ENCODE measurements at regions not wholly inside any gene's neighbourhood (a gene's known extent, or its start where the extent isn't known, plus 50 kb on each side); places are given as distances from the start of the nearest gene placed in this dataset.

GRCh38 chr10:121049489-121049888 lies 198.3 kb downstream of the WDR11 start:
- intact Hi-C loops (cut with micrococcal nuclease) = no loop called here
- no peaks in the 10 kb centered on the region for H4K20me1 ChIP-seq (ENCODE audit: control insufficient read depth, insufficient read depth, low read length, poor library complexity, severe bottlenecking)
- no peak overlapping the region for H3K4me3 ChIP-seq (ENCODE audit: control extremely low read depth in 1 of 5, extremely low read depth in 1 of 5, insufficient read depth in 1 of 5, low read depth in 2 of 5, low read length in 4 of 5)
- H2AFZ ChIP-seq (ENCODE audit: insufficient read depth, low read depth, low read length, poor library complexity, severe bottlenecking) = no peak overlapping the region
- no peak for TF ChIP-seq CTCF (IDR thresholded peaks at IDR 0.05)
- TF ChIP-seq EZH2 (IDR thresholded peaks at IDR 0.05; ENCODE audit: borderline replicate concordance, insufficient read depth, low read depth, low read length, poor library complexity, severe bottlenecking) = no peak
- DNase-seq (no peak), ATAC-seq (ENCODE audit: low read depth) (no peak)
- Mint-ChIP-seq H3K4me1 (no peaks in the 10 kb centered on the region), H3K27ac (no peak overlapping the region), H3K9me3 (ENCODE audit: insufficient read depth) (no peaks in the 10 kb centered on the region), H3K27me3 (no peaks in the 10 kb centered on the region), H3K4me3 (no peak overlapping the region)
- no peak overlapping the region for H3K27ac ChIP-seq (ENCODE audit: low read length in 2 of 2)
- no CpG with 5 or more reads among the region's 2 CpGs for WGBS (ENCODE audit: insufficient coverage)
- H3K9ac ChIP-seq (ENCODE audit: low read length) = no peak overlapping the region
- no peaks in the 10 kb centered on the region for H3K27me3 ChIP-seq (replicated peaks in 1 of 4; ENCODE audit: control extremely low read depth in 1 of 4, control insufficient read depth in 3 of 4, insufficient read depth in 4 of 4, low read length in 3 of 4)
- no peaks in the 10 kb centered on the region for H3K36me3 ChIP-seq (replicated peaks in 1 of 2; ENCODE audit: control extremely low read depth in 1 of 2, control insufficient read depth in 1 of 2, extremely low read depth in 1 of 2, insufficient read depth in 2 of 2, low read length in 1 of 2)
- H3K9me3 ChIP-seq (ENCODE audit: control extremely low read depth in 1 of 3, control insufficient read depth in 2 of 3, insufficient read depth in 1 of 3, low read length in 2 of 3) = peaks cover 0 to 4% (median 0%) of the 10 kb centered on the region in 3 donors
- no peaks in the 10 kb centered on the region for H3K4me1 ChIP-seq (ENCODE audit: control insufficient read depth in 2 of 2, insufficient read depth in 2 of 2, low read length in 2 of 2)
- ChIA-PET POLR2A (no interaction called here), CTCF (no interaction called here)
- no peak overlapping the region for H3K4me2 ChIP-seq (replicated peaks; ENCODE audit: low read depth, low read length, poor library complexity, severe bottlenecking)
- no peaks in the 10 kb centered on the region for H3K79me2 ChIP-seq (ENCODE audit: control insufficient read depth, insufficient read depth, low read length)

GRCh38 chr10:121049923-121050322 lies 198.8 kb downstream of the WDR11 start:
- H3K27ac ChIP-seq (ENCODE audit: low read length in 2 of 2) = no peak overlapping the region
- TF ChIP-seq CTCF (IDR thresholded peaks at IDR 0.05) (no peak), EZH2 (IDR thresholded peaks at IDR 0.05; ENCODE audit: borderline replicate concordance, insufficient read depth, low read depth, low read length, poor library complexity, severe bottlenecking) (no peak)
- no peak overlapping the region for H3K9ac ChIP-seq (ENCODE audit: low read length)
- Mint-ChIP-seq H3K27me3 (no peaks in the 10 kb centered on the region), H3K27ac (no peak overlapping the region), H3K4me1 (no peaks in the 10 kb centered on the region), H3K4me3 (no peak overlapping the region), H3K9me3 (ENCODE audit: insufficient read depth) (no peaks in the 10 kb centered on the region)
- H2AFZ ChIP-seq (ENCODE audit: insufficient read depth, low read depth, low read length, poor library complexity, severe bottlenecking) = no peak overlapping the region
- 100% methylated on average over 1 of the region's 1 CpG for WGBS (ENCODE audit: insufficient coverage)
- ATAC-seq (ENCODE audit: low read depth) (no peak), DNase-seq (no peak)
- no peak overlapping the region for H3K4me2 ChIP-seq (replicated peaks; ENCODE audit: low read depth, low read length, poor library complexity, severe bottlenecking)
- H3K4me1 ChIP-seq (ENCODE audit: control insufficient read depth in 2 of 2, insufficient read depth in 2 of 2, low read length in 2 of 2) = no peaks in the 10 kb centered on the region
- H3K79me2 ChIP-seq (ENCODE audit: control insufficient read depth, insufficient read depth, low read length) = no peaks in the 10 kb centered on the region
- ChIA-PET POLR2A (no interaction called here), CTCF (no interaction called here)
- intact Hi-C loops (cut with micrococcal nuclease) = no loop called here
- no peaks in the 10 kb centered on the region for H4K20me1 ChIP-seq (ENCODE audit: control insufficient read depth, insufficient read depth, low read length, poor library complexity, severe bottlenecking)
- no peaks in the 10 kb centered on the region for H3K36me3 ChIP-seq (replicated peaks in 1 of 2; ENCODE audit: control extremely low read depth in 1 of 2, control insufficient read depth in 1 of 2, extremely low read depth in 1 of 2, insufficient read depth in 2 of 2, low read length in 1 of 2)
- no peak overlapping the region for H3K4me3 ChIP-seq (ENCODE audit: control extremely low read depth in 1 of 5, extremely low read depth in 1 of 5, insufficient read depth in 1 of 5, low read depth in 2 of 5, low read length in 4 of 5)
- no peaks in the 10 kb centered on the region for H3K27me3 ChIP-seq (replicated peaks in 1 of 4; ENCODE audit: control extremely low read depth in 1 of 4, control insufficient read depth in 3 of 4, insufficient read depth in 4 of 4, low read length in 3 of 4)
- H3K9me3 ChIP-seq (ENCODE audit: control extremely low read depth in 1 of 3, control insufficient read depth in 2 of 3, insufficient read depth in 1 of 3, low read length in 2 of 3) = peaks cover 0 to 4% (median 0%) of the 10 kb centered on the region in 3 donors

All from B cell (primary cell).